B cell (primary cell): ENCODE measurements at regions not wholly inside any gene's neighbourhood (a gene's known extent, or its start where the extent isn't known, plus 50 kb on each side); places are given as distances from the start of the nearest gene placed in this dataset.

ENCODE experiments used
- EZH2 ChIP-seq: IDR thresholded peaks from 2 replicates; pipeline ENCODE4 v1.6.1; 2012; ENCODE audit warnings: borderline replicate concordance, low read depth, mild to moderate bottlenecking, moderate library complexity, low read length; ENCODE audit not compliant: insufficient read depth, poor library complexity, severe bottlenecking
- TF ChIP-seq, protein P1 (sequence below): fragments of 200-600 bp; IDR thresholded peaks from one replicate; pipeline ENCODE4 v1.8.0; 2022; ENCODE audit warnings: antibody characterized with exemption, mild to moderate bottlenecking

GRCh38 chr4:179292468-179292867 lies 1850.2 kb upstream of the AGA start:
- TF ChIP-seq, protein P1, sequence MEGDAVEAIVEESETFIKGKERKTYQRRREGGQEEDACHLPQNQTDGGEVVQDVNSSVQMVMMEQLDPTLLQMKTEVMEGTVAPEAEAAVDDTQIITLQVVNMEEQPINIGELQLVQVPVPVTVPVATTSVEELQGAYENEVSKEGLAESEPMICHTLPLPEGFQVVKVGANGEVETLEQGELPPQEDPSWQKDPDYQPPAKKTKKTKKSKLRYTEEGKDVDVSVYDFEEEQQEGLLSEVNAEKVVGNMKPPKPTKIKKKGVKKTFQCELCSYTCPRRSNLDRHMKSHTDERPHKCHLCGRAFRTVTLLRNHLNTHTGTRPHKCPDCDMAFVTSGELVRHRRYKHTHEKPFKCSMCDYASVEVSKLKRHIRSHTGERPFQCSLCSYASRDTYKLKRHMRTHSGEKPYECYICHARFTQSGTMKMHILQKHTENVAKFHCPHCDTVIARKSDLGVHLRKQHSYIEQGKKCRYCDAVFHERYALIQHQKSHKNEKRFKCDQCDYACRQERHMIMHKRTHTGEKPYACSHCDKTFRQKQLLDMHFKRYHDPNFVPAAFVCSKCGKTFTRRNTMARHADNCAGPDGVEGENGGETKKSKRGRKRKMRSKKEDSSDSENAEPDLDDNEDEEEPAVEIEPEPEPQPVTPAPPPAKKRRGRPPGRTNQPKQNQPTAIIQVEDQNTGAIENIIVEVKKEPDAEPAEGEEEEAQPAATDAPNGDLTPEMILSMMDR = no peak
- no peak for TF ChIP-seq EZH2
